Ishikawa (cell line): ENCODE measurements at regions not wholly inside any gene's neighbourhood (a gene's known extent, or its start where the extent isn't known, plus 50 kb on each side); places are given as distances from the start of the nearest gene placed in this dataset.

ENCODE experiments used
- EP300 ChIP-seq: IDR thresholded peaks from 2 replicates; pipeline ENCODE4 v1.6.1; 2012; ENCODE audit warnings: borderline replicate concordance
- NFIC ChIP-seq: IDR thresholded peaks from 2 replicates; pipeline ENCODE4 v1.6.1; 2012
- RAD21 ChIP-seq: IDR thresholded peaks from 2 replicates; pipeline ENCODE4 v1.6.1; 2012; ENCODE audit warnings: low read depth
- TAF1 ChIP-seq: IDR thresholded peaks from 2 replicates; pipeline ENCODE4 v1.6.1; 2012; ENCODE audit warnings: low read depth, mild to moderate bottlenecking
- TF ChIP-seq, protein P1 (sequence below): IDR thresholded peaks from 2 replicates; pipeline ENCODE4 v1.6.1; 2012; ENCODE audit warnings: low read depth, mild to moderate bottlenecking

DNA sequence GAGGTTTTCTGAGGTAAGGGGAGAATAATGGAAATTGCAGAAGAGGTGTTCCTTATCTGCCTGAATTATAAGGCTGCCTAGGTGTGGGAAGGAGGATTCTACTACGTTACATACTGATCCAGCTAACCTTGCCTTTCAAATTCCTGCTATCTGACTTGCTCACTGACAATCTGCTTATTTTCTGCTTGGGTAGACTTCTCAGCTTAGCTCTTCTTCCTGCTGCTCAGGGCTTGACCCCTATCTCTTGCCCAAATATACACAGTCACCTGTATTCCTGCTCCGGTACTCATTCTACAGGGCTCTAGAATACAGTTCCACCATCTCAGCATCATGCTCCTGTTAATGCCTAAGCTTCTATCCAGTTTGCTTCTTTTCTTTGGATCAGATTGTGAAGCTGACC, 1607.6 kb downstream of the OLFM4 start:
- TF ChIP-seq NFIC (no peak), RAD21 (no peak), EP300 (no peak), TAF1 (no peak)
- TF ChIP-seq, protein P1, sequence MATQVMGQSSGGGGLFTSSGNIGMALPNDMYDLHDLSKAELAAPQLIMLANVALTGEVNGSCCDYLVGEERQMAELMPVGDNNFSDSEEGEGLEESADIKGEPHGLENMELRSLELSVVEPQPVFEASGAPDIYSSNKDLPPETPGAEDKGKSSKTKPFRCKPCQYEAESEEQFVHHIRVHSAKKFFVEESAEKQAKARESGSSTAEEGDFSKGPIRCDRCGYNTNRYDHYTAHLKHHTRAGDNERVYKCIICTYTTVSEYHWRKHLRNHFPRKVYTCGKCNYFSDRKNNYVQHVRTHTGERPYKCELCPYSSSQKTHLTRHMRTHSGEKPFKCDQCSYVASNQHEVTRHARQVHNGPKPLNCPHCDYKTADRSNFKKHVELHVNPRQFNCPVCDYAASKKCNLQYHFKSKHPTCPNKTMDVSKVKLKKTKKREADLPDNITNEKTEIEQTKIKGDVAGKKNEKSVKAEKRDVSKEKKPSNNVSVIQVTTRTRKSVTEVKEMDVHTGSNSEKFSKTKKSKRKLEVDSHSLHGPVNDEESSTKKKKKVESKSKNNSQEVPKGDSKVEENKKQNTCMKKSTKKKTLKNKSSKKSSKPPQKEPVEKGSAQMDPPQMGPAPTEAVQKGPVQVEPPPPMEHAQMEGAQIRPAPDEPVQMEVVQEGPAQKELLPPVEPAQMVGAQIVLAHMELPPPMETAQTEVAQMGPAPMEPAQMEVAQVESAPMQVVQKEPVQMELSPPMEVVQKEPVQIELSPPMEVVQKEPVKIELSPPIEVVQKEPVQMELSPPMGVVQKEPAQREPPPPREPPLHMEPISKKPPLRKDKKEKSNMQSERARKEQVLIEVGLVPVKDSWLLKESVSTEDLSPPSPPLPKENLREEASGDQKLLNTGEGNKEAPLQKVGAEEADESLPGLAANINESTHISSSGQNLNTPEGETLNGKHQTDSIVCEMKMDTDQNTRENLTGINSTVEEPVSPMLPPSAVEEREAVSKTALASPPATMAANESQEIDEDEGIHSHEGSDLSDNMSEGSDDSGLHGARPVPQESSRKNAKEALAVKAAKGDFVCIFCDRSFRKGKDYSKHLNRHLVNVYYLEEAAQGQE: no peak
